ENCODE measurements at regions not wholly inside any gene's neighbourhood (a gene's known extent, or its start where the extent isn't known, plus 50 kb on each side); places are given as distances from the start of the nearest gene placed in this dataset.

- Histone ChIP-seq H3K4me3 (ENCODE audit: control insufficient read depth in 2 of 3, extremely low read depth in 1 of 3, insufficient read depth in 2 of 3, low read depth in 1 of 3, low read length in 3 of 3) (no peak overlapping the region), H3K27me3 (ENCODE audit: control insufficient read depth, extremely low read depth, insufficient read depth, low read length) (no peaks in the 10 kb centered on the region), H3K36me3 (ENCODE audit: control insufficient read depth in 2 of 2, extremely low read depth in 1 of 2, insufficient read depth in 2 of 2, low read length in 2 of 2) (no peaks in the 10 kb centered on the region), H4K20me1 (ENCODE audit: control insufficient read depth, extremely low read depth, insufficient read depth, low read length) (no peaks in the 10 kb centered on the region), H3K9ac (ENCODE audit: control insufficient read depth, extremely low read depth, insufficient read depth, low read length) (no peak overlapping the region), H3K9me3 (ENCODE audit: control insufficient read depth, low read depth, low read length) (no peaks in the 10 kb centered on the region), H3K79me2 (ENCODE audit: control insufficient read depth, insufficient read depth, low read length) (no peaks in the 10 kb centered on the region), H3K9me1 (ENCODE audit: control insufficient read depth, extremely low read depth, insufficient read depth, low read length) (no peaks in the 10 kb centered on the region), H3K4me1 (ENCODE audit: control insufficient read depth, extremely low read depth, insufficient read depth, low read length) (no peaks in the 10 kb centered on the region), H3K27ac (ENCODE audit: control insufficient read depth, insufficient read depth, low read length) (no peak overlapping the region), H2AFZ (ENCODE audit: control insufficient read depth, low read length) (no peak overlapping the region), H3K4me2 (ENCODE audit: control insufficient read depth, extremely low read depth, insufficient read depth, low read depth, low read length) (no peak overlapping the region)
- DNase-seq (ENCODE audit: low read depth, low spot score) (no peak), FAIRE-seq (no peak)
- TF ChIP-seq CTCF (optimal IDR thresholded peaks at IDR 0.05 in 1 of 3, IDR thresholded peaks at IDR 0.05 in 1 of 3, conservative IDR thresholded peaks at IDR 0.05 in 1 of 3; ENCODE audit: extremely low read depth in 1 of 3, insufficient read depth in 2 of 3, low read length in 3 of 3) (no peak), EZH2 (IDR thresholded peaks at IDR 0.05; ENCODE audit: low read length) (no peak)
- dilution Hi-C loops (cut with MboI; ENCODE audit: extremely low pct_ligation_motif_present, low sequenced_read_pairs): no loop called here
Observed at GRCh38 chr3:83092521-83093221, 1331.2 kb upstream of the GBE1 start.

GRCh38 chr3:83076041-83076440 is 1314.6 kb upstream of the GBE1 start:
- DNase-seq (ENCODE audit: low read depth, low spot score): no peak
- no peak for TF ChIP-seq EZH2 (IDR thresholded peaks at IDR 0.05; ENCODE audit: low read length)
- no peak for TF ChIP-seq CTCF (optimal IDR thresholded peaks at IDR 0.05 in 1 of 3, IDR thresholded peaks at IDR 0.05 in 1 of 3, conservative IDR thresholded peaks at IDR 0.05 in 1 of 3; ENCODE audit: extremely low read depth in 1 of 3, insufficient read depth in 2 of 3, low read length in 3 of 3)
- H3K9me3 ChIP-seq (ENCODE audit: control insufficient read depth, low read depth, low read length): no peaks in the 10 kb centered on the region
- no peak for FAIRE-seq
- no peak overlapping the region for H3K9ac ChIP-seq (ENCODE audit: control insufficient read depth, extremely low read depth, insufficient read depth, low read length)
- H2AFZ ChIP-seq (ENCODE audit: control insufficient read depth, low read length): no peak overlapping the region
- no peaks in the 10 kb centered on the region for H3K36me3 ChIP-seq (ENCODE audit: control insufficient read depth in 2 of 2, extremely low read depth in 1 of 2, insufficient read depth in 2 of 2, low read length in 2 of 2)
- dilution Hi-C loops (cut with MboI; ENCODE audit: extremely low pct_ligation_motif_present, low sequenced_read_pairs): no loop called here
- no peaks in the 10 kb centered on the region for H3K4me1 ChIP-seq (ENCODE audit: control insufficient read depth, extremely low read depth, insufficient read depth, low read length)
- H3K27ac ChIP-seq (ENCODE audit: control insufficient read depth, insufficient read depth, low read length): no peak overlapping the region
- H3K27me3 ChIP-seq (ENCODE audit: control insufficient read depth, extremely low read depth, insufficient read depth, low read length): no peaks in the 10 kb centered on the region
- no peaks in the 10 kb centered on the region for H3K79me2 ChIP-seq (ENCODE audit: control insufficient read depth, insufficient read depth, low read length)
- no peaks in the 10 kb centered on the region for H4K20me1 ChIP-seq (ENCODE audit: control insufficient read depth, extremely low read depth, insufficient read depth, low read length)
- no peak overlapping the region for H3K4me2 ChIP-seq (ENCODE audit: control insufficient read depth, extremely low read depth, insufficient read depth, low read depth, low read length)
- no peaks in the 10 kb centered on the region for H3K9me1 ChIP-seq (ENCODE audit: control insufficient read depth, extremely low read depth, insufficient read depth, low read length)
- no peak overlapping the region for H3K4me3 ChIP-seq (ENCODE audit: control insufficient read depth in 2 of 3, extremely low read depth in 1 of 3, insufficient read depth in 2 of 3, low read depth in 1 of 3, low read length in 3 of 3)

Measured in keratinocyte (primary cell).